ENCODE measurements at regions not wholly inside any gene's neighbourhood (a gene's known extent, or its start where the extent isn't known, plus 50 kb on each side); places are given as distances from the start of the nearest gene placed in this dataset.

DNA sequence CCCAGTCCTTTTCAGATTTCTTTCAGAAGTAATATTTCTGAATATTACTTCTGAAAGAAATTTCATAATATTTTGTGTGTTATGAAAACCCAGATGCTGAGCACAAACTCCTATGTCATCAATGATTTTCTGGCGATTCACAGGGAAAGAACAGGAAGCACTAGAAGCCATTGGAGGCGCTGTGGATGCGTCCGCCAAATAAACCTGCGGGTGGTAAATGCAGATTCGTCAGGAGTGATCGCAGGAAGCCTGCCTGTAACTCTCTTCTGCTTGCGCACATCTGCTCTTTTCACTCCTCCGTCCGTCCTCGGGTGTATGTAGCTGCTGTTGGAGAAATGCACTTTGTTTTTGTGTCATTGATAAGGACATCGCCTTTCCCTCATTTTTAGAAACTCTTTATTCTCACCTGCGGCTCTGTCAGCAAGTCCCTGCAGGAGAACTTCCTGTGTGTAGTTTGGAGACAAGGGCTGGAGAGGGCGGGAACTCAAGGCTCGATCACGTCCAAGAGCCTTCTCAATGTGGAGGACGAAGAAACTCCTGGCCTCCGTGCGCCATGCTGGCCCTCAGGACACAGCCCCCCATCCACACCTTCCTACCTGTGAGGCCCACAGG, 483.8 kb downstream of the GALR1 start:
- Histone ChIP-seq H3K36me3 (no peaks in the 10 kb centered on the region), H3K27ac (no peak overlapping the region), H3K4me3 (no peak overlapping the region), H3K9me3 (no peaks in the 10 kb centered on the region), H3K27me3 (replicated peaks in 1 of 7) (peaks cover 0 to 3% (median 0%) of the 10 kb centered on the region in 7 donors), H3K4me1 (no peaks in the 10 kb centered on the region)
- TF ChIP-seq POLR2A (IDR thresholded peaks at IDR 0.05) (no peak), POLR2AphosphoS5 (IDR thresholded peaks at IDR 0.05) (no peak)
- TF ChIP-seq, protein P1, sequence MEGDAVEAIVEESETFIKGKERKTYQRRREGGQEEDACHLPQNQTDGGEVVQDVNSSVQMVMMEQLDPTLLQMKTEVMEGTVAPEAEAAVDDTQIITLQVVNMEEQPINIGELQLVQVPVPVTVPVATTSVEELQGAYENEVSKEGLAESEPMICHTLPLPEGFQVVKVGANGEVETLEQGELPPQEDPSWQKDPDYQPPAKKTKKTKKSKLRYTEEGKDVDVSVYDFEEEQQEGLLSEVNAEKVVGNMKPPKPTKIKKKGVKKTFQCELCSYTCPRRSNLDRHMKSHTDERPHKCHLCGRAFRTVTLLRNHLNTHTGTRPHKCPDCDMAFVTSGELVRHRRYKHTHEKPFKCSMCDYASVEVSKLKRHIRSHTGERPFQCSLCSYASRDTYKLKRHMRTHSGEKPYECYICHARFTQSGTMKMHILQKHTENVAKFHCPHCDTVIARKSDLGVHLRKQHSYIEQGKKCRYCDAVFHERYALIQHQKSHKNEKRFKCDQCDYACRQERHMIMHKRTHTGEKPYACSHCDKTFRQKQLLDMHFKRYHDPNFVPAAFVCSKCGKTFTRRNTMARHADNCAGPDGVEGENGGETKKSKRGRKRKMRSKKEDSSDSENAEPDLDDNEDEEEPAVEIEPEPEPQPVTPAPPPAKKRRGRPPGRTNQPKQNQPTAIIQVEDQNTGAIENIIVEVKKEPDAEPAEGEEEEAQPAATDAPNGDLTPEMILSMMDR (IDR thresholded peaks at IDR 0.05 in 8 of 11, conservative IDR thresholded peaks at IDR 0.05 in 3 of 11), result no peak
- DNase-seq, result no peak
- WGBS, 5 donors, result 84 to 92% (median 84%) methylated on average over 19 of the region's 19 CpGs
- intact Hi-C loops (cut with DNase I; ENCODE audit: low total_unique reads), result no loop called here

- H3K9me3 ChIP-seq, result no peaks in the 10 kb centered on the region
- H3K4me1 ChIP-seq, result no peaks in the 10 kb centered on the region
- H3K27ac ChIP-seq, result no peak overlapping the region
- H3K36me3 ChIP-seq, result no peaks in the 10 kb centered on the region
- no peak for TF ChIP-seq POLR2A (IDR thresholded peaks at IDR 0.05)
- TF ChIP-seq POLR2AphosphoS5 (IDR thresholded peaks at IDR 0.05), result no peak
- TF ChIP-seq, protein P1 (IDR thresholded peaks at IDR 0.05 in 8 of 11, conservative IDR thresholded peaks at IDR 0.05 in 3 of 11), result no peak
- WGBS, 5 donors, result 63 to 75% (median 74%) methylated on average over 4 of the region's 4 CpGs
- H3K4me3 ChIP-seq, result no peak overlapping the region
- H3K27me3 ChIP-seq (replicated peaks in 1 of 7), result no peaks in the 10 kb centered on the region
- intact Hi-C loops (cut with DNase I; ENCODE audit: low total_unique reads), result no loop called here
- no peak for DNase-seq
These were observed 487.2 kb downstream of the GALR1 start for GRCh38 chr18:77736842-77737241.

DNA sequence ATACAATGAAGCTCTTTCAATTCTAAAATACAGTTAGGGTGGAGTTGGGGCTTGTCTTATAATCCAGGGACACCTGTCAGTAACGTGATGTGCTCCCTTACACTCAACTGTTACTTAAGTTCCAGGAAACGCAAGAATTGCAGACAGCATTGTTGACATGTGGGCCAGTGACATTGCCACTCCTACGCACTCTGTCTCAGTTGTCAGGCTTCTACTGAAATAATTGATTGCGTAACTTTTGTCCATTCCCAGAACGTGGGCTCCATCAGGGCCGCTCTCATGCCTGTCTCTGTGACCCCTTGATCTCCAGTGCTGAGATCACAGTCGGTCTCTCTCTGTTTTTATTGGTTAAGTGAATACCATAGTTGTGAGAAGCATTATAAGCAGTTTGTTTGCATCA, 487.8 kb downstream of the GALR1 start:
- Histone ChIP-seq H3K9me3 (no peaks in the 10 kb centered on the region), H3K27me3 (replicated peaks in 1 of 7) (no peaks in the 10 kb centered on the region), H3K36me3 (no peaks in the 10 kb centered on the region), H3K4me1 (no peaks in the 10 kb centered on the region), H3K27ac (no peak overlapping the region), H3K4me3 (no peak overlapping the region)
- DNase-seq, result no peak
- WGBS, 5 donors, result 64 to 74% (median 71%) methylated on average over 7 of the region's 7 CpGs
- intact Hi-C loops (cut with DNase I; ENCODE audit: low total_unique reads), result no loop called here
- no peak for TF ChIP-seq POLR2AphosphoS5 (IDR thresholded peaks at IDR 0.05)
- no peak for TF ChIP-seq POLR2A (IDR thresholded peaks at IDR 0.05)
- TF ChIP-seq, protein P1 (IDR thresholded peaks at IDR 0.05 in 8 of 11, conservative IDR thresholded peaks at IDR 0.05 in 3 of 11), result no peak

- no peak for DNase-seq
- Histone ChIP-seq H3K9me3 (no peaks in the 10 kb centered on the region), H3K4me1 (no peaks in the 10 kb centered on the region), H3K27ac (no peak overlapping the region), H3K27me3 (replicated peaks in 1 of 7) (peaks cover 0 to 8% (median 0%) of the 10 kb centered on the region in 7 donors), H3K36me3 (no peaks in the 10 kb centered on the region), H3K4me3 (no peak overlapping the region)
- intact Hi-C loops (cut with DNase I; ENCODE audit: low total_unique reads), result no loop called here
- WGBS, 5 donors, result 20 to 41% (median 33%) methylated on average over 6 of the region's 6 CpGs
- TF ChIP-seq, protein P1 (IDR thresholded peaks at IDR 0.05 in 8 of 11, conservative IDR thresholded peaks at IDR 0.05 in 3 of 11), result peak in 5 of 11 experiments; percentile 36 to 49 (median 40)
- TF ChIP-seq POLR2A (IDR thresholded peaks at IDR 0.05), result no peak
- no peak for TF ChIP-seq POLR2AphosphoS5 (IDR thresholded peaks at IDR 0.05)
These were observed 499.4 kb downstream of the GALR1 start for GRCh38 chr18:77749089-77749488.

Data from spleen (tissue), 11 donors.